Smooth muscle cell (in vitro differentiated cells): ENCODE measurements at regions not wholly inside any gene's neighbourhood (a gene's known extent, or its start where the extent isn't known, plus 50 kb on each side); places are given as distances from the start of the nearest gene placed in this dataset.

Experiments used
- DNase-seq: peaks from one replicate; lab custom pipeline; 2025; ENCODE audit not compliant: unreplicated experiment; lab: John Stamatoyannopoulos, UW
- H2AFZ ChIP-seq: fragments of 200-600 bp; sonication (generic); 2 replicates; pipeline ENCODE4 v1.6.0; 2016; ENCODE audit warnings: antibody characterized with exemption, low read depth, mild to moderate bottlenecking
- H3F3A ChIP-seq: fragments of 200-600 bp; sonication (generic); 2 replicates; pipeline ENCODE4 v1.6.0; 2017; ENCODE audit warnings: antibody characterized with exemption, low read depth
- H3K27ac ChIP-seq: fragments of 200-600 bp; sonication (generic); 2 replicates; pipeline ENCODE4 v1.5.1; 2016; ENCODE audit warnings: low read depth, mild to moderate bottlenecking
- H3K27me3 ChIP-seq: fragments of 200-600 bp; sonication (generic); 2 replicates; pipeline ENCODE4 v1.6.1; 2016; ENCODE audit warnings: low read depth, mild to moderate bottlenecking
- H3K36me3 ChIP-seq: fragments of 200-600 bp; sonication (generic); 2 replicates; pipeline ENCODE4 v1.5.1; 2016; ENCODE audit warnings: low read depth
- H3K4me1 ChIP-seq: fragments of 200-600 bp; sonication (generic); 2 replicates; pipeline ENCODE4 v1.5.1; 2016; ENCODE audit warnings: low read depth
- H3K4me2 ChIP-seq: fragments of 200-600 bp; sonication (generic); 2 replicates; pipeline ENCODE4 v1.6.0; 2016; ENCODE audit warnings: mild to moderate bottlenecking
- H3K4me3 ChIP-seq: fragments of 200-600 bp; sonication (generic); 2 replicates; pipeline ENCODE4 v1.5.1; 2016; ENCODE audit warnings: mild to moderate bottlenecking
- H3K79me2 ChIP-seq: fragments of 200-600 bp; sonication (generic); 2 replicates; pipeline ENCODE4 v1.6.0; 2016; ENCODE audit warnings: low read depth, mild to moderate bottlenecking
- H3K9ac ChIP-seq: fragments of 200-600 bp; sonication (generic); 2 replicates; pipeline ENCODE4 v1.6.0; 2016; ENCODE audit warnings: low read depth
- H3K9me3 ChIP-seq: fragments of 200-600 bp; sonication (generic); replicated peaks from 2 replicates; pipeline ENCODE4 v1.5.1; 2016; ENCODE audit warnings: low read depth
- H4K20me1 ChIP-seq: fragments of 200-600 bp; sonication (generic); 2 replicates; pipeline ENCODE4 v1.6.0; 2016; ENCODE audit warnings: low read depth
- WGBS: methylation state at CpG from one replicate; pipeline ENCODE4 v1.1.7; 2016; ENCODE audit warnings: low lambda C conversion rate; 5-methylcytosine and 5-hydroxymethylcytosine counted together
- TF ChIP-seq, protein P1 (sequence below): fragments of 200-600 bp; sonication (generic); IDR thresholded peaks from 2 replicates; pipeline ENCODE4 v1.5.1; 2017; ENCODE audit warnings: borderline replicate concordance, mild to moderate bottlenecking, antibody characterized with exemption; ENCODE audit not compliant: insufficient read depth, poor library complexity, severe bottlenecking

DNA sequence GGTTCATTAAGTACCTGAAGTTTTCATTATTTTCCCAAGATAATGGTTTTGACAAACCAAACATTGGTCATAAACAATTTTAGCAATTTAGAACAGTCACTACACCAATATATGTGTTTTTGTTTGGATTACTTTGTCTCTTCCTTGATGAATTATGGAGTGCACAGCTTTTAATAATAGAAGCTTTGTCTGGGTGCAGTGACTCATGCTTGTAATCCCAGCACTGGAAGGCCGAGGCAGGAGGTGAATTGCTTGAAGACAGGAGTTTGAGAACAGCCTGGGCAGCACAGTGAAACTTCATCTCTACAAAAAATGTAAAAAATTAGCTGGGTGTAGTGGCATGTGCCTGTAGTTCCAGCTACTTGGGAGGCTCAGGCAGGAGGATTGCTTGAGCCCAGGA is 89.4 kb upstream of the ANKEF1 start:
- no peak overlapping the region for H3K27ac ChIP-seq
- no peaks in the 10 kb centered on the region for H4K20me1 ChIP-seq
- H3F3A ChIP-seq: no peaks in the 10 kb centered on the region
- H3K79me2 ChIP-seq: no peaks in the 10 kb centered on the region
- no peak overlapping the region for H3K9ac ChIP-seq
- H3K4me2 ChIP-seq: no peak overlapping the region
- no peaks in the 10 kb centered on the region for H3K4me1 ChIP-seq
- H3K4me3 ChIP-seq: no peak overlapping the region
- 0% methylated on average over 1 of the region's 1 CpG for WGBS
- H3K36me3 ChIP-seq: no peaks in the 10 kb centered on the region
- H3K9me3 ChIP-seq: no peaks in the 10 kb centered on the region
- TF ChIP-seq, protein P1, sequence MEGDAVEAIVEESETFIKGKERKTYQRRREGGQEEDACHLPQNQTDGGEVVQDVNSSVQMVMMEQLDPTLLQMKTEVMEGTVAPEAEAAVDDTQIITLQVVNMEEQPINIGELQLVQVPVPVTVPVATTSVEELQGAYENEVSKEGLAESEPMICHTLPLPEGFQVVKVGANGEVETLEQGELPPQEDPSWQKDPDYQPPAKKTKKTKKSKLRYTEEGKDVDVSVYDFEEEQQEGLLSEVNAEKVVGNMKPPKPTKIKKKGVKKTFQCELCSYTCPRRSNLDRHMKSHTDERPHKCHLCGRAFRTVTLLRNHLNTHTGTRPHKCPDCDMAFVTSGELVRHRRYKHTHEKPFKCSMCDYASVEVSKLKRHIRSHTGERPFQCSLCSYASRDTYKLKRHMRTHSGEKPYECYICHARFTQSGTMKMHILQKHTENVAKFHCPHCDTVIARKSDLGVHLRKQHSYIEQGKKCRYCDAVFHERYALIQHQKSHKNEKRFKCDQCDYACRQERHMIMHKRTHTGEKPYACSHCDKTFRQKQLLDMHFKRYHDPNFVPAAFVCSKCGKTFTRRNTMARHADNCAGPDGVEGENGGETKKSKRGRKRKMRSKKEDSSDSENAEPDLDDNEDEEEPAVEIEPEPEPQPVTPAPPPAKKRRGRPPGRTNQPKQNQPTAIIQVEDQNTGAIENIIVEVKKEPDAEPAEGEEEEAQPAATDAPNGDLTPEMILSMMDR: no peak
- no peak for DNase-seq
- no peak overlapping the region for H2AFZ ChIP-seq
- no peaks in the 10 kb centered on the region for H3K27me3 ChIP-seq

GRCh38 chr20:9942736-9943135 is 92.1 kb upstream of the ANKEF1 start:
- no peaks in the 10 kb centered on the region for H3K4me1 ChIP-seq
- no peaks in the 10 kb centered on the region for H3K9me3 ChIP-seq
- 90% methylated on average over 4 of the region's 4 CpGs for WGBS
- no peak overlapping the region for H3K9ac ChIP-seq
- TF ChIP-seq, protein P1: no peak
- no peaks in the 10 kb centered on the region for H3K27me3 ChIP-seq
- no peaks in the 10 kb centered on the region for H4K20me1 ChIP-seq
- H3K27ac ChIP-seq: no peak overlapping the region
- H3K36me3 ChIP-seq: no peaks in the 10 kb centered on the region
- no peak overlapping the region for H3K4me3 ChIP-seq
- H3F3A ChIP-seq: no peaks in the 10 kb centered on the region
- no peaks in the 10 kb centered on the region for H3K79me2 ChIP-seq
- no peak overlapping the region for H3K4me2 ChIP-seq
- H2AFZ ChIP-seq: no peak overlapping the region
- DNase-seq: no peak

DNA sequence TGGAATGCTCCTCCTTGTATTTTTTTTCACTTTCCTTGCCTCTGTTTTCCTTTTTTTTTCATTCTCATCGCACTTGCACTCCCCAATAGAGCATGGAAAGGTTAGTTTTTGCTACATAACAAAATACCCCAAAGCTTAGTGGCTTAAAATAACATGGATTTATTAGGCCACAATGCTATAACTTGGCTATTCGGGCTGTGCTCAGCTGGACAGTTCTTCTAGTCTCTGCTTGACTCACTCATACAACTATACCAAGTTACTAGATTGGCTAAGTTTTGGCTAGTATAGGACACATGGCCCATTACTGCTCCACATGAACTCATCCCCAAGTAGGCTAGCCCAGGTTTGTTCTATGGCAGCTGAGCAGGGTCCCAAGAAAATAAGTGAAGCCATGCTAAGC is 94.5 kb upstream of the ANKEF1 start:
- TF ChIP-seq, protein P1: no peak
- Histone ChIP-seq H3K4me2 (no peak overlapping the region), H3K27ac (no peak overlapping the region)

GRCh38 chr20:9939231-9939630 is 95.6 kb upstream of the ANKEF1 start:
- no peak overlapping the region for H3K27ac ChIP-seq
- H3F3A ChIP-seq: no peaks in the 10 kb centered on the region
- DNase-seq: no peak
- H3K27me3 ChIP-seq: no peaks in the 10 kb centered on the region
- H3K4me2 ChIP-seq: no peak overlapping the region
- no peaks in the 10 kb centered on the region for H3K4me1 ChIP-seq
- H4K20me1 ChIP-seq: no peaks in the 10 kb centered on the region
- 89% methylated on average over 2 of the region's 2 CpGs for WGBS
- TF ChIP-seq, protein P1: no peak
- H3K4me3 ChIP-seq: no peak overlapping the region
- H2AFZ ChIP-seq: no peak overlapping the region
- H3K79me2 ChIP-seq: no peaks in the 10 kb centered on the region
- no peaks in the 10 kb centered on the region for H3K9me3 ChIP-seq
- no peaks in the 10 kb centered on the region for H3K36me3 ChIP-seq
- H3K9ac ChIP-seq: no peak overlapping the region

More for the DNA sequence above, 94.5 kb upstream of the ANKEF1 start:
- no peak for DNase-seq
- H3F3A ChIP-seq: no peaks in the 10 kb centered on the region
- no peaks in the 10 kb centered on the region for H3K27me3 ChIP-seq
- H3K36me3 ChIP-seq: no peaks in the 10 kb centered on the region
- no peaks in the 10 kb centered on the region for H3K79me2 ChIP-seq
- 83% methylated on average over 2 of the region's 2 CpGs for WGBS
- H4K20me1 ChIP-seq: no peaks in the 10 kb centered on the region
- H3K9me3 ChIP-seq: no peaks in the 10 kb centered on the region
- H2AFZ ChIP-seq: no peak overlapping the region
- H3K4me1 ChIP-seq: no peaks in the 10 kb centered on the region
- H3K4me3 ChIP-seq: no peak overlapping the region
- H3K9ac ChIP-seq: no peak overlapping the region
